ENCODE measurements at regions not wholly inside any gene's neighbourhood (a gene's known extent, or its start where the extent isn't known, plus 50 kb on each side); places are given as distances from the start of the nearest gene placed in this dataset.

- TF ChIP-seq, protein P1, sequence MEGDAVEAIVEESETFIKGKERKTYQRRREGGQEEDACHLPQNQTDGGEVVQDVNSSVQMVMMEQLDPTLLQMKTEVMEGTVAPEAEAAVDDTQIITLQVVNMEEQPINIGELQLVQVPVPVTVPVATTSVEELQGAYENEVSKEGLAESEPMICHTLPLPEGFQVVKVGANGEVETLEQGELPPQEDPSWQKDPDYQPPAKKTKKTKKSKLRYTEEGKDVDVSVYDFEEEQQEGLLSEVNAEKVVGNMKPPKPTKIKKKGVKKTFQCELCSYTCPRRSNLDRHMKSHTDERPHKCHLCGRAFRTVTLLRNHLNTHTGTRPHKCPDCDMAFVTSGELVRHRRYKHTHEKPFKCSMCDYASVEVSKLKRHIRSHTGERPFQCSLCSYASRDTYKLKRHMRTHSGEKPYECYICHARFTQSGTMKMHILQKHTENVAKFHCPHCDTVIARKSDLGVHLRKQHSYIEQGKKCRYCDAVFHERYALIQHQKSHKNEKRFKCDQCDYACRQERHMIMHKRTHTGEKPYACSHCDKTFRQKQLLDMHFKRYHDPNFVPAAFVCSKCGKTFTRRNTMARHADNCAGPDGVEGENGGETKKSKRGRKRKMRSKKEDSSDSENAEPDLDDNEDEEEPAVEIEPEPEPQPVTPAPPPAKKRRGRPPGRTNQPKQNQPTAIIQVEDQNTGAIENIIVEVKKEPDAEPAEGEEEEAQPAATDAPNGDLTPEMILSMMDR (conservative IDR thresholded peaks at IDR 0.05 in 1 of 2, IDR thresholded peaks at IDR 0.05 in 1 of 2; ENCODE audit: extremely low read depth in 1 of 2, insufficient read depth in 1 of 2, low read depth in 1 of 2, low read length in 2 of 2), result no peak
- TF ChIP-seq EZH2 (IDR thresholded peaks at IDR 0.05; ENCODE audit: borderline replicate concordance, low read length), result no peak
These were observed 348.0 kb upstream of the EPHA6 start for GRCh38 chr3:96466441-96466840.

All from mammary epithelial cell (primary cell).